CD14-positive monocyte (primary cell): ENCODE measurements at regions not wholly inside any gene's neighbourhood (a gene's known extent, or its start where the extent isn't known, plus 50 kb on each side); places are given as distances from the start of the nearest gene placed in this dataset.

Source experiments
- DNase-seq, 3 donors: peaks; one replicate each; pipeline ENCODE4 v3.0.0-alpha.2; 2011 to 2022
- H2AFZ ChIP-seq: 2 replicates; pipeline ENCODE4 v1.6.0; 2012; ENCODE audit warnings: mild to moderate bottlenecking, low read depth, low read length, inconsistent platforms; ENCODE audit not compliant: insufficient read depth, poor library complexity, severe bottlenecking
- H3K27ac ChIP-seq, 2 donors: 1 replicate in 1 of 2; 2 replicates in 1 of 2; pipeline ENCODE4 v1.5.1; 2012 to 2013; ENCODE audit warnings: low read length in 2 of 2, control low read depth in 1 of 2, inconsistent platforms in 1 of 2, low read depth in 1 of 2, mild to moderate bottlenecking in 1 of 2
- H3K27me3 ChIP-seq, 2 donors: one replicate each; pipeline versions ENCODE4 v1.6.0 to v1.6.1; 2011 to 2013; ENCODE audit warnings: low read length in 2 of 2; ENCODE audit not compliant: control insufficient read depth in 2 of 2, insufficient read depth in 2 of 2
- H3K36me3 ChIP-seq, 2 donors: replicated peaks in 1 of 2; 1 replicate in 1 of 2; 2 replicates in 1 of 2; pipeline versions ENCODE4 v1.5.1 to v1.6.1; 2012 to 2013; ENCODE audit warnings: low read length in 2 of 2, control low read depth in 1 of 2, inconsistent platforms in 1 of 2, mild to moderate bottlenecking in 1 of 2; ENCODE audit not compliant: insufficient read depth in 2 of 2, control insufficient read depth in 1 of 2
- H3K4me1 ChIP-seq, 2 donors: 1 replicate in 1 of 2; 2 replicates in 1 of 2; pipeline versions ENCODE4 v1.5.1 to v1.6.1; 2012 to 2013; ENCODE audit warnings: low read length in 2 of 2, control low read depth in 1 of 2, inconsistent platforms in 1 of 2, mild to moderate bottlenecking in 1 of 2, moderate library complexity in 1 of 2; ENCODE audit not compliant: insufficient read depth in 2 of 2, control insufficient read depth in 1 of 2
- H3K4me2 ChIP-seq: replicated peaks from 2 replicates; pipeline ENCODE3; 2012; ENCODE audit warnings: low read length, moderate library complexity, mild to moderate bottlenecking; ENCODE audit not compliant: poor library complexity, severe bottlenecking; ENCODE audit errors: extremely low read depth
- H3K4me3 ChIP-seq, 3 experiments: fragments of 200-600 bp in 1 of 3; sonication (generic) in 1 of 3; replicated peaks in 1 of 3; 1 replicate in 2 of 3; 2 replicates in 1 of 3; pipeline ENCODE4 v1.5.1; 2011 to 2013; ENCODE audit warnings: low read length in 3 of 3, mild to moderate bottlenecking in 3 of 3, control low read depth in 2 of 3, low read depth in 2 of 3, inconsistent platforms in 1 of 3, moderate library complexity in 1 of 3
- H3K79me2 ChIP-seq: 2 replicates; pipeline ENCODE4 v1.6.0; 2012; ENCODE audit warnings: mild to moderate bottlenecking, control low read depth, inconsistent platforms, low read length, moderate library complexity; ENCODE audit not compliant: insufficient read depth
- H3K9ac ChIP-seq: 2 replicates; pipeline ENCODE4 v1.6.0; 2017; ENCODE audit warnings: low read length, mild to moderate bottlenecking; ENCODE audit not compliant: insufficient read depth, poor library complexity, severe bottlenecking
- H3K9me3 ChIP-seq, 2 donors: replicated peaks in 1 of 2; 1 replicate in 1 of 2; 2 replicates in 1 of 2; pipeline versions ENCODE4 v1.5.1 to v1.6.1; 2012 to 2013; ENCODE audit warnings: low read length in 2 of 2, control low read depth in 1 of 2; ENCODE audit not compliant: control insufficient read depth in 1 of 2, insufficient read depth in 1 of 2
- H4K20me1 ChIP-seq: 2 replicates; pipeline ENCODE4 v1.6.0; 2012; ENCODE audit warnings: mild to moderate bottlenecking, low read length, control low read depth, moderate library complexity; ENCODE audit not compliant: insufficient read depth
- H3K27ac Mint-ChIP-seq, 7 donors: one replicate each; pipeline ENCODE4 v1.8.0; 2020; ENCODE audit warnings: mild to moderate bottlenecking in 7 of 7, mixed read lengths in 7 of 7, moderate library complexity in 6 of 7, inconsistent platforms in 2 of 7
- H3K27me3 Mint-ChIP-seq, 3 donors: one replicate each; pipeline ENCODE4 v1.8.0; 2021 to 2022; ENCODE audit warnings: low read depth in 3 of 3, mild to moderate bottlenecking in 3 of 3, mixed read lengths in 3 of 3, moderate library complexity in 3 of 3, inconsistent platforms in 1 of 3
- H3K36me3 Mint-ChIP-seq, 2 donors: one replicate each; pipeline ENCODE4 v1.8.0; 2020; ENCODE audit warnings: mixed read lengths in 2 of 2, inconsistent platforms in 1 of 2, mild to moderate bottlenecking in 1 of 2
- H3K4me1 Mint-ChIP-seq: one replicate; pipeline ENCODE4 v1.8.0; 2020; ENCODE audit warnings: mild to moderate bottlenecking, mixed read lengths
- H3K4me3 Mint-ChIP-seq, 2 donors: one replicate each; pipeline ENCODE4 v1.8.0; 2020; ENCODE audit warnings: mild to moderate bottlenecking in 2 of 2, mixed read lengths in 2 of 2, moderate library complexity in 1 of 2
- H3K9me3 Mint-ChIP-seq, 7 donors: one replicate each; pipeline ENCODE4 v1.8.0; 2020 to 2022; ENCODE audit warnings: mixed read lengths in 7 of 7, mild to moderate bottlenecking in 6 of 7, moderate library complexity in 6 of 7, inconsistent platforms in 2 of 7
- CTCF ChIP-seq: fragments of 200-600 bp; IDR thresholded peaks from one replicate; pipeline ENCODE4 v1.8.0; 2022; ENCODE audit warnings: antibody characterized with exemption, mild to moderate bottlenecking
- WGBS: methylation state at CpG from one replicate; pipeline ENCODE4 v1.1.5; 2013; ENCODE audit warnings: missing lambda C conversion rate; ENCODE audit not compliant: insufficient coverage; 5-methylcytosine and 5-hydroxymethylcytosine counted together
- intact Hi-C, 2 donors: fragments of 100-400 bp; cut with micrococcal nuclease; formaldehyde crosslinking; loops; one replicate each; pipeline versions ENCODE4 v1.15.0 to v1.15.1; 2023

- intact Hi-C loops, result no loop called here
- H3K27me3 Mint-ChIP-seq, result peaks cover 0 to 2% (median 0%) of the 10 kb centered on the region in 3 donors
- Histone ChIP-seq H2AFZ (no peak overlapping the region), H3K4me1 (no peaks in the 10 kb centered on the region), H3K4me3 (no peak overlapping the region), H3K36me3 (no peaks in the 10 kb centered on the region), H3K79me2 (no peaks in the 10 kb centered on the region), H3K4me2 (no peak overlapping the region), H3K27me3 (peaks cover 0 to 2% of the 10 kb centered on the region in 2 donors), H3K27ac (no peak overlapping the region), H4K20me1 (no peaks in the 10 kb centered on the region), H3K9me3 (no peaks in the 10 kb centered on the region), H3K9ac (no peak overlapping the region)
- H3K27ac Mint-ChIP-seq, result no peak overlapping the region
- no CpG with 5 or more reads among the region's 1 CpG for WGBS
- no peaks in the 10 kb centered on the region for H3K36me3 Mint-ChIP-seq
- no peaks in the 10 kb centered on the region for H3K9me3 Mint-ChIP-seq
- no peak overlapping the region for H3K4me3 Mint-ChIP-seq
- TF ChIP-seq CTCF, result no peak
- no peaks in the 10 kb centered on the region for H3K4me1 Mint-ChIP-seq
- no peak for DNase-seq
These were observed 50.8 kb upstream of the MBNL3 start for GRCh38 chrX:132539611-132540010.
